GM21360 (cell line): ENCODE measurements at regions not wholly inside any gene's neighbourhood (a gene's known extent, or its start where the extent isn't known, plus 50 kb on each side); places are given as distances from the start of the nearest gene placed in this dataset.

Experiments used
- ATAC-seq: cut with Tn5 transposase; IDR thresholded peaks from one replicate; pipeline ENCODE4 v1.9.1; 2021; ENCODE audit warnings: mild to moderate bottlenecking, moderate library complexity; ENCODE audit not compliant: unreplicated experiment

DNA sequence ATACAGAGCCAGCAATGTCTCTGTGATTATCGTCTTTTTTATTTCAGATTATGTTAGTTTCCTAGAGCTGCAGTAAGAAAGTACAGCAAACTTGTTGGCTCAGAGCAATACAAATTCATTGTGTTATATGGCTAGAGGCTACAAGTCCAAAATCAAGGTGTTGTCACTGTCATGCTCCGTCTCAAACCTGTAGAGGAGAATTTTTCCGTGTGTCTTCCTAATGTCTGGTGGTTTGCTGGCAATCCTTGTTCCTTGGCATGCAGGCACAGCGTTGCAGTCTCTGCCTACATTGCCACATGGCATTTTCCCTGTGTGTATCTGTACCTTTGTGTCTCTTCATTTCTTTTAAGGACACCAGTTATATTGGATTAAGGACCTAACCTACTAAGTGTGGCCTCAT, 244.4 kb downstream of the LRRIQ3 start:
- no peak for ATAC-seq

DNA sequence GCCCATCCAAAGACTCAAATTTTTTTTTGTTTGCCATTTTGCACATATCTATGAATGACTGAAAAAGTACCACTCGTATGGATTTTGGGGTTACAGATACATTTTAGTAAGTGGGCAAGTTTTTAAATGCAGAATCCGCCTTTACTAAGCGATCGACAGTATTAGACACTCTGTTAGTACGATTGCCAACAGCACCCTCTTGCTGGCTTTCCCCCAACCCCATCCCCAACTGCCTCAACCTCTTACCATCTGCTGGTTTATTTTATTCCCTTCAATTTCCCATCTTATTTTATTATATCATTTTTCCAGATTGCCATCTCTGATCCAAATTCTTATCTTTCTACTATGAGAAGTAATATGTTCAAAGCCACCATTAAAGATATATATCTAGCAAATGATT, 244.8 kb downstream of the LRRIQ3 start:
- ATAC-seq, result no peak

DNA sequence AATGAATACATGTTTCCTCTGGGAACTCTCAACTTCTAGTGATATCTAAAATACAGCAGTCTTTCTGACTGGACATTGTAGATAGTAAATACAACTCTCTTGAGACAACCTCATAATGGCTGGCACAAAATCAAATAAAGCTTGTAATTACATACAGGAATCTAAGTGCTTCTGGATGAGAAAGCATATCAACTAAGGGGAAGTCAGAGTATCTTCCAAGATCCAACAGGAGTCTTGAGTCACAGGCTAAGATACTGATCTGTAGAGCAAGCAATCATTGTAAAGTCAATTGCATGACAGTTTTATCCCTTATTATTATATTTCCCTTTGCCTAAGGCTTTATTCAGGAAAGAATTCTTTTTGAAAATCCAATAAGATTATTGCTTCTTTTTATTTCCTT, 249.9 kb downstream of the LRRIQ3 start:
- ATAC-seq, result no peak

DNA sequence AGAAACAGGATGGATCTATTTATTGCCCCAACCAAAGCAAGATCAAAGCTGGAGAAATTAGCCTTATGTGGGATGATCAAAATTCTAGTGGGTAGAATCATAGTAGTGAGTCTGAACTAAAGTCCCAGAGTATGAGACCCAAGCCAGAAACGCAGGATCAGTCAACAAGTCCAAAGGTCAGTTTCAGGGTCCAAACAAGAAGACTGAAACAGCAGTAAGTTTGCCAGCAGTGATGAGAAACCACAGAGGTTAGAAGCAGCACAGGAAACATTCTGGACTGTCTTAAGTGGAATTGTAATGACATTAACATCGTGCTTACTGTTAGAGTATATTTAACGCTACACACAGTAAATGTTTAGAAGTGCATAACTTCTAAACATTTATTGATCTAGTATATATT, 251.0 kb downstream of the LRRIQ3 start:
- no peak for ATAC-seq

DNA sequence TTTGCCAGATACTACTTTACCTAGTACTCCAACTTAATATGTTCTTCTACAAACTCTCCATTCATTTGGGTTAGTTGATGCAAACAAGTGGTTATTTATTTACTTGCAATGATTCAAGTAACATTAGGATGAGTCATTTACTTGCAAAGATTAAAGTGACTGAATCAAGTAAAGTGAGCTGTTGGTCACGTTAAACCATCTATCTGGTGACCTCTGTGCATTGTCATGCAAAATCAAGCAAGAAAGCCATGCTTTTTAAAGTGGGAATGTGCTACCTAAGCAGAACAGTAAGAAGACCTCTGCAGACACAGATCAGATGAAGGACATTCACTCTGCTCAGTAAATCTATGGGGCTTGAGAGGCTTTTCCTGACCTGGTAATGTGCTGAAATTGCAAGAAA, 254.7 kb downstream of the LRRIQ3 start:
- ATAC-seq, result no peak

DNA sequence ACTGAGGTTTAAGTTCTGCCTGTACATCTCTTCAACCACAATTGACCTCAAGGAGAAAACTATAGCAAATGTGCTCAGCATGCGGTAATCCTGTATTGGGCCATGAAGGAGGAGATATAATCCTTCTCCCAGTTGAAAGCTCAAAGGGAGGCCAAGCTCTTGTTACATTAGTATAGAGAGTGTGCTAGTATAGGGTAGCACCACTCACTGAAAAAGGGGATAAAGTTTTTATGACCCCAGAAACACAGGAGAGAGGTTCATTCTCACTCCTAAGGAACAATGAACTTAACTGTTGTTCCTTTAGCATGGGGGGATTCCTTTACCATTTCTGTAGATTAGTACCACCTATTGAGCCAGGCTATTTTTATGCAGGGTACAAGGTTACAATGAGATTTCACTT, 267.7 kb downstream of the LRRIQ3 start:
- no peak for ATAC-seq

DNA sequence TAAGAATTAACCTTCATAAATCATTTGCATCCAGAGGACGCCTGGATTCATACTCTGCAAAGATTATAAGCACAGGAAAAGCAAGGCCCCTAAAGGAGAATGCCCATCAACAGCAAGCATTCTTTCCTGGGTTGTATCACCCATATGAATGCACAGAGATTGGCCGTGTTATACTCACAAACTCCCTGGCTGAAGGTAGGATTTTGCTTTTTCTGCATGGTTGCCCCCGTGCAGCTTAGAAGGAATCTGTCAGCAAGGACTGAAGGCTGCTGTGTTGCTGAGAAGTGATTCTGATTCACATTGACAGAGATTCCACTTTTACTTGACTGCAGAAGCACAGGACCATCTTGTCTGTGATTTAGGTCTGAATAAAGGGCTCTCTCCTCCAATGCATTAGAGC, 283.0 kb downstream of the LRRIQ3 start:
- no peak for ATAC-seq

DNA sequence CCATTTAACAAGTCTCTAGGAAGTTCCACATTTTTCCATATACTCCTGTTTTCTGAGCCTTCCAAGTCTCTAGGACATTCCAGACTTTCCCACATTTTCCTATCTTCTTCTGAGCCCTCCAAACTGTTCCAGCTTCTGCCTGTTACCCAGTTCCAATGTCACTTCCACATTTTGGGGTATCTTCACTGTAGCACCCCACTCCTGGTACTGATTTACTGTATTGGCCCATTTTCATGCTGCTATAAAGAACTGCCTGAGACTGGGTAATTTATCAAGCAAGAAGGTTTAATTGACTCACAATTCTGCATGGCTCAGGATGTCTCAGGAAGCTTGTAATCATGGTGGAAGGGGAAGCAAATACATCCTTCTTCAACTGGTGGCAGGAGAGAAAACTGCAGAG, 285.0 kb downstream of the LRRIQ3 start:
- ATAC-seq, result no peak

DNA sequence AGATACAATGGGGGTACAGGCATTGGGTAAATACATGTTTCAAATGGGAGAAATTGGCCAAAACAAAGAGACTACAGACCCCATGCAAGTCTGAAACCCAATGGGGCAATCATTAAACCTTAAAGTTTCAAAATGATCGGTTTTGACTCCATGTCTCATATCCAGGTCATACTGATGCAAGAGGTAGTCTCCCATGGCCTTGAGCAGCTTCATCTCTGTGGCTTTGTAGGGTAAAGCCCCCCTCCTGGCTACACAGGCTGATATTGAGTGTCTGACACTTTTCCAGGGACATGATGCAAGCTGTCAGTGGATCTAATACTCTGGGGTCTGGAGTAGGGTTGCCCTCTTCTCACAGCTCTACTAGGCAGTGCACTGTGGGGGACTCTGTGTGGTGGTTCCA, 286.1 kb downstream of the LRRIQ3 start:
- ATAC-seq, result no peak

DNA sequence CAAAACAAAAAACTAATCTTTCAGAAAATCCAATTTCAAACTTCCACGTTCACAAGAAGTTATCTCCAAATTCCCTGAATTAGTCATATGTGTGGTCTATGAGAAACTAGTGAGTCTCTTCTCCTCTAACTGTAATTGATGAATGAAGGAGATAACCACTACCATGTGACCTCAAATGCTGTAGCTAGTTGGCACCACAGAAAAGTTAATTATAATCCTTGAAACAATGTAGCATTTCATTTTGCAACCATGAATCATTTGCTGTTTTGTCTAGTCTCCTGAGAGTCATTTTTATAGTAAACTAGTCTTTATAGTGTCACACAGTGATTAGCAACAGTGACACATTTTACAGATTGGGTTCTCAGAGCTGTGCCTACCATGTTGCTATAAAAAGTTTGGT, 287.5 kb downstream of the LRRIQ3 start:
- ATAC-seq, result no peak

DNA sequence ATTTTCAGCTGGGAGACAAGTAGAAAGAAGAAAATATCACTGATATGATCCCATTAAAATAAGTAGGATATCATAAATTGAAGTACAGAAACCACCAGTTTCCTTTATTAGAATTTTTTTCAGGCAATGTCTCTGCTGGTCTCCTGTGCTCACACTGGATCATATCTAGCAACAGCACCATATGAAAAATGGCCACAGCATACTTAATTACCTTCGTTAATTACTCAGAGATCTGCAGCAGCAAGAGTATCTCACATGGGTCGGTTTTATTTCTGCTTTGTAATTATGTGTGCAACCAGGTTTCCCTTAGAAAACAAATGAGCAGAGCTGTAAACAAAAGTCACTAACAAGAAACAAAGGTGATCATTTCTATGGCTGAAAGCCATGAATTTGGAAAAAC, 287.9 kb downstream of the LRRIQ3 start:
- ATAC-seq, result no peak

DNA sequence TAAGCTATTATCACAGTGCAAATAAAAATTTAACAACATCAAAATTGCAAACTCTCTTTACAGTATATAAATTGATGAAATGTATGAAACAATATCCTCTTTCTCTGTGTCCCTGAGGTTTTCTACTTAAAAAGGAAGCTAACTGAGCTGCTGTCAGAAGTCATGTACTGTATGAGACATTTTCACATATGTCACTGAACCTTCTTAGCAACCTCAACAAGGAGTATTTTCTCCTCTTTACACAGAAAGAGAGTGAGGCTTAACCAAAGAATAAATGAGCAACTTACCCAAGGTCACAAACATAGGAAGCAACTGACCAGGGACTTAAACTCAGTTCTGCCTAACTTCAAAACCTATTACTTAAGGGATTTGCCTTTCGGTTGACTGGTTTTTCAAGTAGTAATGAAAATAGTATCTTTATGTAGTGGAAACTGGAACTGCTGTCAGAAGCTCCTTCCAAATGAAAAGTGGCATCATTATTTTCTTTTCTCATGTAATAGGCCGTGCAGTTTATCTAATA, 288.9 kb downstream of the LRRIQ3 start:
- no peak for ATAC-seq

DNA sequence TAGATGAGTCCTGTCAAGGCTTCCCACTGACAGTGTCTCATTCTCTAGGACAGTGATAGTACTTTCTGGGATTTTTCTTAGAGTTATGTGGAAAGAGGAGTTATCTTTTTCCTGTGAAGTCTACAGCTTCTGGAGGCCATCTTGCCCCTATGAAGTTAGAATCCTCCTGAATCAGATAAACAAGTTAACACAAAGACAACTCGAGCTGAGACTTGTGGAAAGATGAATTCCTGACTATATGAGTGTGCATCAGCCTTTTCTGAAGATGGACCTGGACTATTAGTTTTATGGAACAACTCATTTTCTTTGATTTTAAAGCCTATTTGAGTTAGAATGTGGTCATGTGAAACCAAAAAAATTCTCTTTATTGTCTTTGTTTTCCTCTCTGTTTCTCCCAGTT, 290.9 kb downstream of the LRRIQ3 start:
- ATAC-seq, result no peak

DNA sequence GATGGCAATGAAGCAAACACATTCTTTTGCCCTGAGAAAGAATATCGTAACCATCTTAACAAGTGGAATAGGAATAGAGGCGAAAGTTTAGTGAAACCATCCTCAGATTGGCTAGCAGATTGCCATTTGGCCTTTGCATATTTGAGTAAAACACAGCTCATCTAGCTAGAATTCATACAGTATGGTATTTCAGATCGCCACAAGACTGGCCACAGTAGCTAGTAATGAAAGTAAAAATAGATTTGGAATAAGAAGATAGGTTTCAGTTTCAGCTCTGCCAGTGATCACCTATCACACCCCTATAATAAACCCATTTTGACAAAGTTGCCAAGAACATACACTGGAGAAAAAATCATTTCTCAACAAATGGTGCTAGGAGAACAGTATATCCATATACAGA, 294.9 kb downstream of the LRRIQ3 start:
- ATAC-seq, result no peak

DNA sequence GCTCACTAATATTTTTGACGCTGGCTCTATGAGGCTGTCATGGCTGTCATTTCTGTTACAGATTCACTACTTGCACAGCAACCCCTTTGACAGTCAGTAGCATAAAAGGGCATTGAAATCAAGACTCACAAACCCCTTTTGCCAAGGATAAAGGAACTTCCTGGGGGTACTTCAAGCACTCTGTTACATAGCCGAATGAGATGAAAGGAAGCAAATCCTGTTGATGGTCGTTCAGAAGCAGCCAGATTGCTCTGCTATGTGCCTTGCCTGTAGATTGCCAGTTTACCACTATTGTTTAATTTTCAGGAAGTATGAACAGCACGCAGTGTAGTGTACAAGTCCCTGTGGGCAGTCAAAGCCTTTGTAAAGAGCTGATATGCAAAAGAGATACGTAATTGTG, 296.2 kb downstream of the LRRIQ3 start:
- ATAC-seq, result no peak

DNA sequence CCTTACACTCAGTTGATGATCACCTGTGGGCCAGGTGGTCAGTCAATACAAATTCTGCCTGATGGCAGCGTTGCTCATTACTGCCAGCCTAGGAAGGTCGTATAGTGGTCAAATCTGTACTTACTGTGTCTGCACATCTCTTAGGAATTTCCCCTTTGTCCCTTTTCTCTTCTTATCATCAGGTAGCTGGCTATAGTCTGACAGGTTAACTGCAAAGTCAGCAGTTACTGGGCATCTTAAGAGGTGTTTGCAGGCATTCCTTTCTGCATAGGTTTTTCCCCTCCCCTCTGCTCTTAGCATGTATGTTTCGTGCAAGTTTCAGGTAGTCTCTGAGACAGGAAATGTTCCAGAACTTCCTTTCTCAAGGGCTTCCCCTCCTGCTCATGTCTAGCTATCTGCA, 298.7 kb downstream of the LRRIQ3 start:
- ATAC-seq, result no peak

DNA sequence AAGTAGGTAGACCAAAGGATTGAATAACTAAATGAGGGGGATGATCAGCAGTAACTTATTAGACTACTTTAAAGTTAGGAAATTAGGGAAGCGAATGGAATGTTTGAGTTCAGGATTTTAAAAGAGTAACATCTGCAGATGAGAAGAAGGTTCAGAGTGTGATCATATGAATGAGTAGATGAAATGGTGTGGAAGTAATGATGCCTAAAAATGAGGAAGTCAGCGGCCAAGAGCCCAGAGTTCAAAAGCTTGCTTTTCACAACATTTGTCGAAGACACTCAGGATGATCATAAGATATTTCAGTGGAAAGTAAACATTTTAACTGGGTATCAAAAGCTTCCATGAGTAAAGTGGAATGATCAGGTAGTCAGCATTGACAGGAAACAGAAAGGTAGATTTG, 299.4 kb downstream of the LRRIQ3 start:
- no peak for ATAC-seq

DNA sequence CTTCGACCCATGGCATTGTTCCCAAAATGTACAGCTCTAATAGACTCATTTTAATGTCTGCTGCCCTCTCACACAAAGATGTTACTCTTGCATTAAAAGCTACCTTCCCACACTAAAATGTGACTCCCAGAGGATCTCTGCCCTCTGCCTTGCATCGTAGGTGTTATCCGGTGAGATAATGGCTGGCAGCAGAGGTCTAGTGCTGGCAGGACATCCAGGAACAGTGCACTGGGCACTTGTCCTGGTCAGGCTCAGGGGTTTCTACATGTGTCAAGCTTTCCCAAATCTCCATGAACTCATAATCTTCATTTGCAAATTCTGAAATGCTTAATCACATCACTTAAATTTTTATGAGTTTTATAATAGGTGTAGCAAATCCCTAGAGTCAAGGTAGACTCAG, 310.6 kb downstream of the LRRIQ3 start:
- no peak for ATAC-seq

DNA sequence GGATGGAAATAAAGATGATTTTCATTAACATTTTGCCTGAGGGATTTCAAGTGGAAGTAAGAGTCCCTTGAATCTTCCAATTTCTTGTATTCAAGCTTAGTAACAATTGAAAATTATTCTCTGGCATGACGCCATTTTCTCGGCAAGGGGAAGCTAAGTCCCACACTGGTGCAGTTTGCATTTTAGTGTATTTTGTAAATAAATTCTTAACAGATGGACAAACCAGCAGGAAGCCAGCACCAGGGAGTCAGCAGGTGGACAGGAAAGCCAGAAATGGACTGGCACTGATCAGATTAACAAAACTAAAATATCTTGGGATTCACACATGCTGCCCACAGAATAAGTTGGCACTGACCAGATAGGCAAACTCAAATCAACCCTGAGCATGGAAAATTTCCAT, 311.3 kb downstream of the LRRIQ3 start:
- no peak for ATAC-seq

DNA sequence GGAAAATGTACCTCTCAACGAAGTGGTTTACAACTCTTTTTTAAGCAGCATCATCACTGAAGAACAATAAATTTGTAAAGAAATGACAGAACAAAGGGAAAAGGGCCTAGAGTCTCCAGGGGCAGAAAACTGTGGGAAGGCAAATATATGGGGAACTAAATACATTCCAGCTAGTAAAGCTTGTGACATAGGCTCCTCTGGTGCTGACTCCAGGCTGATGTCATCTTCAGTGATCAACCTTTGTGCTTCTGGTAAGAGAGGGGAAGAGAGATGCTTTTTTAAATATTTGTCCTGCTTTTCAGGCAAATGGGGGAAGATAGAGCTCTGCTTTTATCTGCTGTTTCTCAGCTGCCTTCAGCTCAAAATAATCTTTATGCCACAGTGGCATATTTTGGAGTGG, 323.2 kb downstream of the LRRIQ3 start:
- ATAC-seq, result no peak

DNA sequence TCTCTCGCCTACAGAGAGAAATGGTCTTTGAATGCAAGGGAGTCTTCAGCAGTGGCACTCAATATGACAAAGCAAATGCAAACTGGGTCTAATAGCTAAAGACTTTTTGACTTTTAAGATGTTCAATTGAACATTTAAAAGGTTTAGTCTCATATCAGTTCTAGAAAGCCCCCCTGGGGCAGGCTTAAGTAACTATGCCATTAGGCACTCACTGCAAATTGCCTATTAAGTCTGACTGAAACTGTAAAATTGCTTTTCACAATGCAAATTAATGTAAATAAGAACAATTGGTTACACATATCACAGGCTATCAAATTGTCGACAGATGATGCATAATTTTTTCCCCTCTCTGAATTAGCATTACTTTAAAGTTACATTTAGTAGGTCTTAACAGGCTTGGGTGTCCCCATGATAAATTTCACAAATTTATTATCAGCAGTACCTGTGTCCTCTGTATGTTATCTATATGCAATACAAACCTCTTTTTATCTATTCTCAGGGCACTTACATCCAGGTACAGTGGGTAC, 329.1 kb downstream of the LRRIQ3 start:
- no peak for ATAC-seq

DNA sequence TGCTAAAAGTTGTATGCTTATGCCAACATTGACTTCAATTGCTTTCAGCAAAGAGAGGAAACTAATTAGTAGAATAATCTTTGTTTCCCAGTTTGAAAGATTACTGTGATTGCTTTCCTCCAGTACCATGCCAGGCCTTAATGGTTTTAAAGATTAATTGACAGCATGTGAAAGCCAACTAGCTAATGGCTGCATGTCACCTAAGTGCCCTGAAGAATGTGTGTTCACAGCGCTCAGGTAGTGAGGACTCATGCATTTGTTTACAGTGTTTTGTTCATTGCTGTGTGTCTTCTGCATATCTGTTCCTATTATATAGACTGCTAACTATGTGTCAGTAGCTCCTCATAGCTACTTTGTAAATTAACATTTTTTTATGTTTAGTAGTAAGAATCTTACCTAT, 335.6 kb downstream of the LRRIQ3 start:
- ATAC-seq, result no peak

DNA sequence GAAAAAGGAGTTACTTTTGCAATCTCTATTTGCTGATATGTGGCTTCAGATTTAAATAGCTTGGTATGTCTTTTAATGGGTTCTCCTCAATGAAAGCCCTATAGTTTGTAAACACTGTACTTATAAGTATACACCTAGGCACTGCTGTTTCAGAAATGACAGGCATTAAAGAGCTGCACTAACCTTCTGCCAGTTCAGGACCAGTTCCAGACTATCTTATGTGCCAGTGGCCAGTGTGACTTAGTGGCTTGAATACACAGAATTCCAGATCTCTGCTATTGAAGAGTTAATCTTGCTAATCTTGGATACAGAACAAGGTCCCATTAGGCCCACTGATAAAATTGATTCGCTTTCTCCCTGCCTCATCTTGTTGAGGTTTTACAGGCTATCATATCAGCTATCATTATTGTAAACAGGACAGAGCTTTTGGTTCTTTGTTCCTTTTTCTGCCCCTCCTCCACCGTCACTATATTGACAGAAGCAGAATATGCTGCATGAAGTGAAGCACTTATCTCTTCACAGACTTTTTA, 337.5 kb downstream of the LRRIQ3 start:
- no peak for ATAC-seq
